GM21447 (cell line): ENCODE measurements at regions not wholly inside any gene's neighbourhood (a gene's known extent, or its start where the extent isn't known, plus 50 kb on each side); places are given as distances from the start of the nearest gene placed in this dataset.

Source experiments
- ATAC-seq: cut with Tn5 transposase; IDR thresholded peaks from one replicate; pipeline ENCODE4 v1.9.1; 2021; ENCODE audit not compliant: unreplicated experiment

- no peak for ATAC-seq
Observed at GRCh38 chr3:194738254-194739093, 52.8 kb downstream of the FAM43A start.

DNA sequence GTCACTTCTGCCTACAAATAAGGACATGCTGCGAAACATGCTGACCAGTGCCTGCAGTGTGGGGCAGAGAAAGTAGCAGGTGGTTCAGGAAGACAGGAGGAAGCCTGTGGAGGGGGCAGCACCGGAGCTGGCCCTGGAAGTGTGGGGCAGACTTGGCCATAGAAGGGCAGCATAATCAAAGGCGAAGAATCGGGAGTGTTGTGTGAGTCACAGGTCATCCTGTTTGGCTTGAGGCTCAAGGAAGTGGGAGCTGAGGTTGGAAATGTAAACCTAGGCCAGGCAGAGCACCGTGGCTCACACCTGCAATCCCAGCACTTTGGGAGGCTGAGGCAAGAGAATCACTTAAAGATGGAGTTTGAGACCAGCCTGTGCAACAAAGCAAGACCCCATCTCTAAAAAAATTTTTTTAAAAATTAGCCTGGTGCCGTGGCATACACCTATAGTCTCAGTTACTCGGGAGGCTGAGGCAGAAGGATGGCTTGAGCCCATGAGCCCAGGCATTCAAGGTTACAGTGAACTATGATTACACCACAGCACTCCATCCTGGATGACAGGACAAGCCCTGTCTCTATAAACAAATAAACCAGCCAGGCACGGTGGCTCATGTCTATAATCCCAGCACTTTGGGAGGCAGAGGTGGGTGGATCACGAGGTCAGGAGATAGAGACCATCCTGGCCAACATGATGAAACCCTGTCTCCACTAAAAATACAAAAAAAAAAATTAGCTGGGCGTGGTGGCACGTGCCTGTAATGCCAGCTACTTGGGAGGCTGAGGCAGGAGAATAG lies 54.0 kb downstream of the FAM43A start:
- ATAC-seq = no peak

DNA sequence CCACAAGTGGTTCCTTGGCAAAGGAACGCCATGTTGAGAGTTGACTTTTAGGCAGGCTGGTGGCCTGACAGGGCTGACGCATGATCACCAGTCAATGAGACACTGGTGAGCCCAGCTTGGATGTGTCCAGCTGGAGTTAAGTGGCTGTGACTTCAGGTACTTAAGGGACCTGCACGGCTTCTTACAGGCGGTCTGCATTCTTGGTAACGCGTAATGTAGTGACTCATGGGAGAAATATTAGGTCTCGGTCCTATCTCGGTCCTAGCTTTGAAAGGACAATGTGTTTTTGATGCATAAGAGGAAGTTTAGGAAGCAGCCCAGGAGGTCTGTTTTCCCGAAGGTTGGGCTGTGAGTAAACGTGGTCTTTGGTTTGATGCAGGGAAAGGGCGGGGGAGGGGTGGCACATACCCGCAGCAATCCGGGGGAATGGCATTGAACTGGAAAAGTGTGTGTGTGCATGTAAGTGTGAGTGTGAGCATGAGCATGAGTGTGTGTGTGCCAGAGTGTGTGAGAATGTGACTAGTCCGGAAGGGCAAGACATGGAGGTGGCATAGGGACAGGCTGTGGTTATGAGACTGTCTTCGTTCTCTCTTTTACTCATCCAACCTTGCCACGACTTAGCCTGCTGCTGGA lies 55.3 kb downstream of the FAM43A start:
- no peak for ATAC-seq

DNA sequence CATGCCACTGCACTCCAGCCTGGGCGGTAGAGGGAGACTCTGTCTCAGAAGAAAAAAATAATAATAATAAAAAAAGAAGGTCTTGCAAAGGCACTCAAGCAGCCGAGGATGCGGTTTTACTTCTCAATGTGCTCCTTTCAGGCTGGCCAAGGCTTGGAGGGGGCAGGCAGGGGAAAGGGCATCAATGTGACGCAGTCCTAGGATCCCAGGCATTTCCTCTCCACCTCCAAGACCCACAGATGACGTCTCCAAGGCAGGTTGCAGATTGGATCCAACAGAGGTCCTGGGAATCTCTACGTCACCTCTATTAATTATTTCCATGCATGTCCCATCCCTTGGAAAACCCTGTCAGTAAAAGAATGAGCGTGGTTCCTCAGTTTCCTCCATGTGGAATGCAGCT lies 56.2 kb downstream of the FAM43A start:
- no peak for ATAC-seq

- ATAC-seq = no peak
Observed at GRCh38 chr3:194744826-194745225, 59.1 kb downstream of the FAM43A start.

GRCh38 chr3:194745422-194746184 lies 59.9 kb downstream of the FAM43A start:
- no peak for ATAC-seq

DNA sequence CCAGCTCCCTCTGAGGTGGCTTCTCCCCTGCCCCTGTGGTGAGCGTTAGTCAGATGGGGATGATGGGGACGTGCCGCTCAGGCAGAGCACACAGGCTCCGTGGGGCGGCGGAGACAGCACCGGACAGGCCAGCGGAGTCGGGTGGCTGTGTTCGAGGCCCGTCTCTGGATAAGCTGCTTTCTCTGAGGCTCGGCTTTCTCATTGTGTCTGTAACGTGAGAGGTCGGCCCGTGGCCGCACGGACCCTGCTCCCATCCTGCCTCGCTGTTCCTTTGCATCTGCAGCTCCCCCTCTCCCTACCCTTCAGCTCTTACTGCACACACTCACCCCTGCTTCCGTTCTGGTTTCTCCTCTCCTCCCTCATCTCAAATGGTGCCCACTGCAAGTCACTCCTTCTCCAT lies 62.5 kb downstream of the FAM43A start:
- no peak for ATAC-seq

DNA sequence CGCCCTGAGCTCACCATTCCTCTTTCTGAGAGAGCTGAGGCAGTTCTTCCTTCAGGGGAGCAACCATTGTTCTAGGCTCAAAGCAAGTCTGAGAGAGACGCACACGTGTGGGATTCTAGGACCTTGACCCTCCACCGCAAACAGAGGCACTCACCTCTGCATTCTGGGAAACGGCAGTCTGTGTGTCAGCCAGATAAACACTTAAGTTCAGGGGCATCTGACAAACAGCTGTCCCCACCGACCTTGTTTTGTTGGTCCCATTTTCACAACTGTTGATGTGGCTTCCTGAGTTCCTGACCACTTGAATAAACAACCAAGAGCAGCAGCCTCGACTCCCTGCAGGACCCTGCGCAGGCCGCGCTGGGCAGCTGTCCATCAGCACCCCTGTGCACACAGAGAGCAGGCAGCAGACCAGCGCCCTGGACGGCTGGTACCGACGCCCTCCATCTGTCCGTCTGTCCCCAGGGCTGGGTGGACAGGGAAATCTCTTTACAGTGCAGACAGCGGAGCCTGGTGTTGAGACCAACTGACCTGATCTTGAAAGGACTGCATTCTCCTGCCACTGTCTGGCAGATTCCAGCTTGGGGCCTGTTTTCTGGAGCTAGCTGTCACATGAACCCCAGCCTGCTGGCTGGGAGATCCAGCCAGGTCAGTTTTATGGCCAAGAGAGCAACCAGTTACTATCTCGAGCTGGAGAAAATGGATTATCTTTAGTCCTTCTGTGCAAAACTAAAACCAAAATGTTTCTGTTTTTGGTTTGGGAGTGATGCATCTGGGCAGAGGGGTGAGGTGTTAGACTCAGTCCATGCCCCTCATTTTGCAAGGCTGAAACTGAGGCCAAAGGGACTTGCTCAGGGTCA lies 64.2 kb downstream of the FAM43A start:
- no peak for ATAC-seq

DNA sequence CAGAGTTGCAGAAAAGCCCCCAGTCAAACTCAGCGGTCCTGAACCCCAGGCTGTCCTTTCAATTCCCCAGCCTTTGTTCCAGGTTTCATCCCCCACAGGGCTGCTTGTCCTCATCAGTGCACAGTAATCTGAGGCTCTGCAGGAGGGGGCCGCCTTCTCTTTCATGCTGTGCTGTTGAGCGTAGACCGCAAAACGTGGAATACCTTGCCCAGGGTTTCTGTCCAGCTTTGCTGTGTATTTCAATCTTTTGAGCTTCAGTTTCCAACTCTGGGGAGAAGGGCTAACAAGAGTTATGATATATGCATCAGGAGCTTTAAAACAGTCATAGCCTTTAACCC lies 64.8 kb downstream of the FAM43A start:
- ATAC-seq = no peak

GRCh38 chr3:194755671-194756459 lies 70.2 kb downstream of the FAM43A start:
- ATAC-seq = no peak

GRCh38 chr3:194756460-194756779 lies 70.7 kb downstream of the FAM43A start:
- ATAC-seq = no peak

DNA sequence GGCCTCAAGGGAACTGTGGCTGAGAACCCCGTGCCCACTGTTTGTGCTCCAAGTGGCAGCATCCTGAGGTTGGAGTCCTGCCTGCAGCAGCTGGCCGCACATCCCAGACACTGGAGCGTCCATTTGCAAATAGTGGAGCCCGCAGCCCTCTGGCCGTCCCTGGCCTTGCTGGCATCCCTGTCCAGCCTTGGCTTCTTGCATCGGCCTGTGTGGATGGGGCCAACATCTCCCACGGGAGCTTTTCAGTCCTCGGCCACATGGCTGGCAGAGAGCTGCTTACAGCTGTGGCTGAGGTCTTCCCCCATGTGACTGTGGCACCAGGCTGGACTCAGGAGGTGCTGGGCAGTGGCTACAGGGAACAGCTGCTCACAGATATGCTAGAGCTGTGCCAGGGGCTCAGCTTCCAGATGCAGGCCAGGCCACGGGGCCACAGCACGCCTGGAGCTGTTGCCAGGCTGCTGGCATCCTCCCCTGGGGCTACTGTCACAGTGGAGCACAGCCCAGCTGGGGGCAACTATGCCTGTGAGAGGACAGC lies 71.2 kb downstream of the FAM43A start:
- ATAC-seq = no peak

DNA sequence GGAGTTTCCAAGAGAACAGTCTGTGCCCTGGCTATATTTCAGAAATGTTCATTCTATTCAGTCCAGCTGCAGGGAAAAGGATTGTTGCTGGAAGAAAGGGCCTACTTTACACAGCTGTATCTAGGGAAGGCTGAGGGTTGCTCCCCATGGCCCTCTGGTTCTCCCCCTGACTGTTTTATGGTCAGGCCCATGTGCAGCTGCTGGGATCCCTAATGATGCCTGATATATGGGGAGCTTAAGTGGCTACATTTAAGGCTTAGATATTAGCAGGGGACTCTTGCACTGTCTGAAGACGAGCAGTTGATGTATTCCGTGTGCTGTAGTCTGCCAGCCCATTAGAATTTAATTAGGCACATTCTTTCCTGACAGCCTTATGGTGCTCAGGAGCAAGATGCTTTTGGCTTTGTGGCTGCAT lies 72.0 kb downstream of the FAM43A start:
- no peak for ATAC-seq

DNA sequence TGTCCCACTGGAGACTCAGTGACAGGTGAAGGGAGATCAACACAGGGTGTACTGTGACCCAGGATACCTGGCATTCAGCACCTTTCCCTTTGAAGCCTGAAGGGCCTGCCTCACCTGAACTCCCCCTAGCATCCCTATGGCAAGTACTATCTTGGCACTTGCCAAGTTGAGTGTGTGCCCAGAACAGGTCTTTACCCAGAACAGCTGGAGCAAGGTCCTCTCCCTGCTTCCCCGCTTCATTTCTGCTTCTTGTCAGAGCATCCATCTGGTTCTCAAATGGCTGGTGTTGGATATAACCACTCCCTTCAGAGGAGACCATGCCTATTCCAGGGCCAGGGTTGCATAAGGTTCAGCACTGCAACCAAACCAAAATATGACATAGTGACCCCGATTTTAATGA lies 73.0 kb downstream of the FAM43A start:
- ATAC-seq = no peak

DNA sequence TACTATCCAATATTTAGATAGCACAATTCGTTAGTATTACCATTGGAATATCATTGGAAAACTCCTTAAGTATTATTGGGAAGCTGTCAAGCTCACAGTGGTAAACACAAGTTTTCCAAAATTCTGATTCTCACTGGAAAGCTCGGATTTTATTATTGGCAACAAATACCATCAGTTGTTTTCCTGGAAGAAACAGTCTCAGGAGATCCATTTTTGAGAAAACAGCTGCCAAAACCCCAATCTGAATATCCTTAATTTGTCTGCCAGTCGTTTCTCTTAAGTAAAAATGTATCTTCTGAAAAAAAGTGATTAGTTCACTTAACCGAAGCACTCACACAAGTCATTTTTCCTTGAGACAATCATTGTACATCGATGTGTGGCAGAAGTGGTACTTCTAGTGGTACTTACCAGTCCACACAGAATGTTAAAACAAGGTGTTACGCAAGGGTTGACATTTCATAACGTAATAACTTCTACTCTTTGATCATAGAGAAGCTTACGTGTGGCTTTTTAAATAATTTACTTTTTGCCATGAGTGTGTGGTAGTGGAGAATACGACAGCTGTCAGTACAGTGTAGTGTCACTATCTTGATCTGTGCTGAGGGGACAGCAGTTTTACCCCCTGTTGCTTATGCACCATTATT lies 74.9 kb downstream of the FAM43A start:
- ATAC-seq = no peak

DNA sequence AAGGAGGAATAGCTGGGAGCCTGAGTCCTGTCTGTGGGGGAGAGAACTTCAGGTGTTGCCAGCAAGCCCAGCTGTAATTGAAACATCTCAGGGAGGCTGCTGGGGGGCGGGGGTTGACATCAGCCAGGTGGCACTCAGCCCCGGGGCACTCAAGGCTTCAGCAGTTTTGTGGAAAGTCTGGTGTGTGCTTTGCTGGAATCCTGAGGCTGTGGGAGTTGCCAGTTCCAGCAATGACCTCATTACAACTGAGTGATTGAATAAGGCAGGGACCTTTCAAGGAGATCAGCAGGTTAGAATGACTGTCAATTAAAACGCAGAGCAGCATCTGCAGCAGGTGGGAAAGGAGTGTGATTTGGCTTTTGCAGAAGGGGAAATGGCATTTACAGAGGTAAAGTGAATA lies 75.7 kb downstream of the FAM43A start:
- no peak for ATAC-seq

DNA sequence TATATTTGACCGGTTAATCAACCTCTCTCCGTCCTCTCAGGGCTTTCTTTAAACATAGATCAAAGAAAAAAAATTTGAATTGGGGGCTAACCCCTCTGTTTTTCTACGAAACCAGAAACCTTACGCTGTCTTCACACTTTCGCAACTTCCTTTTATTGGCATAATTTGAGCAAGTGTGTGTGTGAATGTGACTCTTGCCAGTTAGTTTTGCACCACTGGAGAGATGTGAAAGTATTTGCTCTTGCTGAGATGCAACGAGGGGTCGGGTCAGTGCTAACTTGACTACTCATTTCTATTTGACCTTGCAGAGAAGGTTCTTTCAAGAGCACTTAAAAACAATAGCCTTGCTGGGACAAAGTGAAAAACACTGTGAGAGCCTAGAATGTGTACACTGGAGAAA lies 81.2 kb downstream of the FAM43A start:
- no peak for ATAC-seq

DNA sequence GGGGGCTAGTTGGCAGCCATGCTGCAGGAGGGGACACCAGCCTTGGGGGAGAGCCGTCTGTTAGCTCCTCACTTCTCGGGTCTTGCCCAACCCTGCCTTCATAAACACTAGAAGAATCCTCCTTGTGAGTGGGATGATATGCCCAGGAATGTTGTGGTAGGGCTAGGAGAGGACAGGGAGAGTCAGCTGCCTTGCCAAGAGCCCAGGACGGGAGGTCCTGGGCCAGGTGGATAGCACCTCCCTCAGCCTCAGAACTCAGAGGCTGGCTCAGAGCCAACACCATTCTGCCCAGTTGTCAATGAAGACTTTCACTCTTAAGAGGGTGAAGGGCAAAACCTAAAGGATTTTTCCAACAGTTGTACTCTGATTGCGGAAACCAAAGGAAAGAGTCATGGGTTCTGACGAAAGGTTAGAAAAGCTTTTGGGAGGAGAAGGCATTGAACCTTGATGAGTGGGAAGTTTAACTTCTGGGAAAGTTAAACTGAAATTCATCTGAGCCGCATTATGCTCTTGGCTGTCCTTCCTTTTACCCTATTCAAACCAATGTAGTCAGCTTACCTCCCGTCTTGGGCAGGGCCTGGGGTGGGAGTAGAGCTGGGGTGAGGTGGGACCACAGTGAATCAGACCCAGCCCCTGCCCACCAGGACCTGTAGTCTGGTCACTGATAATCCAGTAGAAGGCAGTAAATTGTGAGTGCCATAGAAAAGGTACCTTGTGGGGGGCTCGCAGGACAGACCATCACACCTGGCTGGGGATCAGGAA lies 81.9 kb downstream of the FAM43A start:
- ATAC-seq = no peak
